HG02623 (cell line): ENCODE measurements at regions not wholly inside any gene's neighbourhood (a gene's known extent, or its start where the extent isn't known, plus 50 kb on each side); places are given as distances from the start of the nearest gene placed in this dataset.
A peak's percentile ranks its signal among the peaks of the same experiment; 100 is the strongest.

Experiments used
- ATAC-seq: cut with Tn5 transposase; IDR thresholded peaks from one replicate; pipeline ENCODE4 v1.9.1; 2021; ENCODE audit warnings: moderate library complexity; ENCODE audit not compliant: unreplicated experiment

DNA sequence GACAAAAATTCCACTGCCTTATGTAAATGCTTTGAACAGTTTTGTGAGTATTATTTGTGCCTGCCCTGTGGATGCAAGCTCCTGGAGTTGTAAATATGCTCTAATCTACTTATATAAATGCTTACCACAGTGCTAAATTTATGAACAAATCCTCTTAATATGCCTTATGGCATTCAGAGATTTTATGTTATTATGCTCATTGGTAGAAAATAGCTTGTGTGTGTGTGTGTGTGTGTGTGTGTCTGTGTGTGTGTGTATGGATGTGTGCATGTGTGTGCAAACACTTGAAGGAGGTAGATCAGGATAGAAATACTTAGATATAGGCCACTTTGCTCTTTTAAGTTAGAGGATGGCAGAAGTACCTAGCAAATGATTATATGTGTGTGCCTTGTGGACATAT, 253.9 kb downstream of the TAF11L14 start:
- ATAC-seq: no peak

DNA sequence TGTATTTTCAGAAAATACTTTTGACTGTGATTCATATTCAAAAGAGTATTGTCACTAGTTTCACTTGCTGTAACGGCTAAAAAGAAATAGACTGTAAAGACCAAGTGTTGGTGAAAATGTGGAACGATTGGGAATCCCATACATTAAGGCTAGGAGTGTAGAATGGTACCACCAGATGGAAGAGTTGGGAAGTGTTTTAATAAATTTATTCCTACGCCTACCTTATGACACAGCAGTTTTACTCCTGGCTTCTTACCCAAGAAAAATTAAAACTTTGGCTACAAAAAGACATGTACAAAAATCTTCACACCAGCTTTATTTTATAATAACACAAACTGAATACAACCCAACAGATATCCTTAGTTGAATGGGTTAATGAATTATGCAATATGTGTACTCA, 256.2 kb downstream of the TAF11L14 start:
- no peak for ATAC-seq

DNA sequence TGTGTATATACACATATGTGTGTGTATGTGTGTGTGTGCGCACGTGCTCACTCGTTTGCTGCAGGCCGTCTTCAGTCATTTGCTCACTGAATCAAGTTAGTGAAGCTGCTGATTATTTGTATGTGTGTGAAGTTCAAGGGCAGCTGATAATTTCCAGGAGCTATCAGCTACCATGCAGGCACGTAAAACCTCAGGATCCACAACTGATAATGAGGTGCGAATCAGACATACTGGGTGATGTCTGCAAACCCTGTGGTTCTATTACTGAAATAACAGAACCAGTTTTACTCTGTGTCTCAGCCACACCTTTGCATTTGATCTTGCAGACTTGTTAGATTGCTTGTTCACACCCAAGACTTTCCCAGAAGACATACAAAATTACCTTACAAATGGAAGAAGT, 257.6 kb downstream of the TAF11L14 start:
- ATAC-seq: no peak

DNA sequence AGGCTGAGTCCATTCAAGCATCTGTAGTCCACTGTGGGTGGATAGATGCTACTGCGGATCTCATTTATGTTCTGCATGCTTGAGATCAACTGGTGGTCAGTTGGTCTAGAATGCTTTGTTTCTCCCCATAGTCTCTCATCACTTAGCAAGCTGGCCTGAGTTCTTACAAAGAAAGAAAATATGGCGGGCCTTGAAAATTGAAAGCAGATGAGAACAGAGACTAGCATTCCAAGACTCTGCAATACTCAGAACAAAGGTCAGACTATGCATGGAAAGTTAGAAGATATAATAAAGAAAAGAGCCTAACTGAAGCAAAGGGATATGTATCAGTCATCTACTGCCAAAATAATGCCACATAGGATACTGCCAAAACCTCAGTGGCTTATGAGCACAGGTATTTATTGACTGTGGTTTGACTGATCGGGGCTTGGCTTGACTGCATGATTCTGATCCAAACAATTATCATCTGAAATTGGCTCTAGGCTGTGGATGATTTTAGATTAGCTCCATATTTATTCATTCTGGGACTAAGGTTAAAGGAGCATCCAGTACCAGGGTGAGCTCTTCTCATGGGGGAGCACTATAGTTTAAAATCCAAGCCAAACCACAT, 258.9 kb downstream of the TAF11L14 start:
- no peak for ATAC-seq

GRCh38 chr5:17895288-17896033, 261.2 kb downstream of the TAF11L14 start:
- no peak for ATAC-seq

- ATAC-seq: no peak
Observed at GRCh38 chr5:17896605-17897004, 262.3 kb downstream of the TAF11L14 start.

DNA sequence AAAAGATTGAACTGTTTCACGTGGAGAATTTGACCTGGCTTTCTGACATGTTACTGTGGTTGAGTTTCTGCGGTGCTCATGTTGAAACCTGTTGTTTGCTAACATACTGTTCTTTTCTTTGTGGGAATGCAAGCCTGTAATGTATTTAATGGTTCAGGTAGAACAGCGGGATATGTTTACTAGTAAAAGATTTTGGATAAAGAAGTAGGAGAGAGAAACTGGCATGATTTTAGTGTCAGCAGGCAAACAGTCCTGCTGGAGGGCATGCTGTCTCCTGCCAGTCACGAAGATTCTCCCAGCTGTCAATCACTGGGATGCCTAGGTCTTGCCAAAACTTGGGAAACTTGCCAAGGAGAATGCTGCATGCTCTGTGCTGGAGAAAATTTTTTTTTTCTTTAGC, 263.5 kb downstream of the TAF11L14 start:
- ATAC-seq: no peak

- ATAC-seq: no peak
Observed at GRCh38 chr5:17898766-17899165, 264.5 kb downstream of the TAF11L14 start.

GRCh38 chr5:17907094-17907493, 272.8 kb downstream of the TAF11L14 start:
- ATAC-seq: peak; percentile 61

GRCh38 chr5:17910318-17910717, 276.1 kb downstream of the TAF11L14 start:
- no peak for ATAC-seq

GRCh38 chr5:17912794-17913193, 278.5 kb downstream of the TAF11L14 start:
- ATAC-seq: no peak

- ATAC-seq: no peak
Observed at GRCh38 chr5:17916446-17916845, 282.2 kb downstream of the TAF11L14 start.

DNA sequence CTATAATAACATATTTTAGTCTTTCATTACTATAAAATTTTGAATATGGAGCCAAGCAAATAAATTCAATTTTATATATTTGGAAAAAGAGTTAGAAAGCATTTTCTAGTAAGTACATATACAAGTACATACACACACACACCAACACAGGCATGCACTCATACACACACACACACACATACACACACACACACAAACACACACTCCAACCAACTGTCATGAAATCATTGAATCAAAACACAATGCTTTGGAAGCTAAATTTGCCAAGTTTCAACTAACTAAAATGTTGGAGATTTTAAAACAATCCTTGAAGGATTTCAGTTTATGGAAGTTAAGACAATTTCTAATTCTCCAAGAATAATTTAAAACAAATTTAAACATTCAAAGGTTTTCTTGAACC, 283.2 kb downstream of the TAF11L14 start:
- ATAC-seq: no peak

- ATAC-seq: no peak
Observed at GRCh38 chr5:17918373-17919104, 284.3 kb downstream of the TAF11L14 start.

DNA sequence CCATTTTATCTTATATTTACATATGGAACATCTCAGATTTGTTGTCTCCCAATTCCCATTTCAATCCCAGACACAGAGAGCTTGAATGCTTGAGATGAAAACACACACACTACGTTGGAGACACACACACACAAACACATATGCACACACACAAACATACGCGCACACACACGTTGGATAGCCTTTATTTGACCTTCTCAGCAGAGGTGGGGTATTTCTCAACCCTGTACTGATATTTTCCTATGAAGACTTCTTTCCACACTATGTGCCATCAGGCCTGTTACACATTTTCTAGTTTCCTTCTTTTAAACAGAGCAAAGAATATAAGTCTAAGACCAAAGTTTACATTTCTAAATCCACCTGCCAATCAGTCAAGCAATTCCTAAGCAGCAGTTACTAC, 291.0 kb downstream of the TAF11L14 start:
- ATAC-seq: no peak

GRCh38 chr5:17928581-17928981, 294.3 kb downstream of the TAF11L14 start:
- ATAC-seq: no peak

DNA sequence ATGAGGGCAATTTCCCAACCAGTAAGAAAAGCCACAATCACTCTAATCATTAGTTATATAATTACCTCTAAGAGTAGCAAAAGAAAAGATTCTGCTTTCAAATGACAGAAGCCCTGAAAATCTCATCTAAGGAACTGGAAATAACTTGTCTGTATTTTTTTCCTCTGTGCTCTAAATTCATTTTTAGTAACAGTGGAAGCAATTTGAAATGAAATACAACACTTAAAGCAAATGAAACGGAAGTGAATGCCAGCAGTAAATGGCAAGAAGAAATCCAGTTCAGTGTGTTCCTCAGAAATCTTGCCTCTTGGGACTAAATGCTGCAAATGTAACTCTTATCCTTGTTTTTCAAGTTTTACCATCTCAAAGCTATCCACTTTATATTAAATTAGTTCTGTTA, 294.9 kb downstream of the TAF11L14 start:
- ATAC-seq: no peak

DNA sequence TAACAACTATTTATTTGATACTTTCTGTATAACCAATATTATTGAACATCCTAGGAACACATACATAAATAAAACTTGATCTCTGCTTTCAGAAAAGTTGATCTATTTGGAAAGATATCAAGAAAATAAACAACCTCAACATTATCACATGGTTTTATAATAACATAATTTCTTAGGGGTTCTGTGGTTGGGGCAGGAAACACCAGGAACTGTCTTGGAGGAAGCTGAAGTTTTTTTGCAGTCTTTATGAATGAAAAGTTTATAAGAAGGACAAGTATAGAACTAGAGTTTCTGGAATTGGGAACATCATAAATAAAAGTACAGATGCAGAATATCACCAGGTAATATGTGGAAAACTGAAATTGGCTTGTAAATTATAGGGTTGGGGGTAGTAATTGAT, 296.1 kb downstream of the TAF11L14 start:
- ATAC-seq: no peak

DNA sequence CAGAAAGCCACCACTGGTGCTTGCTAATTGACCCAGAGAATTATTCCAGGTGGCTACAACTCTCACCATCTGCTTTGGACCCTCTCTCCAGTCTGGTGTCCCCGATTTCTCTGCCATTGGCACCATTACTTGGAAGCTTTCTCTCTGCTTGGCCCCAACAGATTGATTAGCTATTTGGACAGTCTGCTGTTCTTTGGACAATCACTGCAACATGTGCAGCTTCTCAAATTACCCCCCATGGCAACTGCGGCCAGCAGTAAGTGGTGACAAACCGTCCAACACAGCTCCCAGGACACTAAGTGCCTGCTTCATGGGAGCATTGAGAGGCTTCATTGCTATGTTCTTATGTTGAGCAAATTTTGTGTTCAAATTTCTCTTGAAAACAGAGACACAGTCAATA, 309.8 kb downstream of the TAF11L14 start:
- no peak for ATAC-seq

GRCh38 chr5:17947029-17947428, 312.8 kb downstream of the TAF11L14 start:
- no peak for ATAC-seq

DNA sequence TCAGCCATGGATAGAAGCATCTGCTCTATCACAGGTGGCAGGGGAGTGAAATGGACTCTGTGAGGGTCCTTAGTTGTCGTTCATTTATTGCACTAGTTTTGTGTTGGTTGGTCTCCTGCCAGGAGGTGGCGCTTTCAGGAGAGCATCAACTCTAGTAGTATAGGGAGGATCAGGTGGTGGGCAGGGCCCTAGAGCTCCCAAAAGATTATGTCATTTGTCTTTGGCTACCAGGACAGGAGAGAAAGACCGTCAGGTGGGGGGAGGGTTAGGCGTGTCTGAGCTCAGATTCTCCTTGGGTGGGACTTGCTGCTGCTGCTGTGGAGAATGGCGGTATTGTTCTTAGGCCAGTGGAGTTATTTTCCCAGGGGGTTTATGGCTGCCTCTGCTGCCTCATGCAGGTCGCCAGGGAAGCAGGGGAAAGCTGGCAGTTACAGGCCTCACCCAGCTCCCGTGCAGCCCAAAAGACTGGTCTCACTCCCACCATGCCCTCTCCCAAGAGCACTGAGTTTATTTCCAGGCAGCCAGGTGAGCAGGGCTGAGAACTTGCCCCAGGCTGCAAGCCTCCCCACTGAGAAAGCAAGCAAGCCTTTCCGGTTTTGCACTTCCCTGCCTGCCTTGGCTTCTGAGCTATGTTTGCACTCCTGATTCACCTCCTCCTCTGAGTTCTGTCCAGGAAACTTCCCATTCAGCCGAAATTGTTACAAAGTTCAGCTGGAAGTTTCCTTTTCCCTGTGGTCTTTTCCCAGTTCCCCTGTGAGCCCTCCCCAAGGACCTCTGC, 317.3 kb downstream of the TAF11L14 start:
- ATAC-seq: no peak
